ENCODE measurements at regions not wholly inside any gene's neighbourhood (a gene's known extent, or its start where the extent isn't known, plus 50 kb on each side); places are given as distances from the start of the nearest gene placed in this dataset.
A peak's percentile ranks its signal among the peaks of the same experiment; 100 is the strongest.
"Not testable (repeated sequence)": the region's sequence is repeated elsewhere in the genome, so short reads cannot be mapped to it uniquely, and the experiment has no call there.

GRCh38 chr16:29297144-29297808 is 109.2 kb downstream of the NPIPB11 start:
- not testable (repeated sequence) for H3K27me3 Mint-ChIP-seq, DNase-seq, H3K9me3 Mint-ChIP-seq, H3K27ac Mint-ChIP-seq, ATAC-seq, H3K4me3 Mint-ChIP-seq
- peaks cover 11% of the 10 kb centered on the region for H3K4me1 Mint-ChIP-seq

GRCh38 chr16:29296176-29296575 is 110.3 kb downstream of the NPIPB11 start:
- H3K9me3 Mint-ChIP-seq, ATAC-seq, DNase-seq, H3K27ac Mint-ChIP-seq, H3K27me3 Mint-ChIP-seq, H3K4me3 Mint-ChIP-seq: not testable (repeated sequence)
- H3K4me1 Mint-ChIP-seq: peaks cover 15% of the 10 kb centered on the region

- not testable (repeated sequence) for H3K4me3 Mint-ChIP-seq, H3K27ac Mint-ChIP-seq, ATAC-seq, H3K27me3 Mint-ChIP-seq, H3K9me3 Mint-ChIP-seq, DNase-seq
- peaks cover 18% of the 10 kb centered on the region for H3K4me1 Mint-ChIP-seq
Measured at GRCh38 chr16:29294951-29295795, 111.3 kb downstream of the NPIPB11 start.

GRCh38 chr16:29294400-29294933 is 112.0 kb downstream of the NPIPB11 start:
- not testable (repeated sequence) for H3K27me3 Mint-ChIP-seq, H3K9me3 Mint-ChIP-seq, H3K4me3 Mint-ChIP-seq, ATAC-seq, DNase-seq, H3K27ac Mint-ChIP-seq
- H3K4me1 Mint-ChIP-seq: peaks cover 14% of the 10 kb centered on the region

GRCh38 chr16:29293545-29293944 is 113.0 kb downstream of the NPIPB11 start:
- DNase-seq, H3K9me3 Mint-ChIP-seq, H3K4me3 Mint-ChIP-seq, ATAC-seq, H3K27ac Mint-ChIP-seq, H3K27me3 Mint-ChIP-seq: not testable (repeated sequence)
- peaks cover 14% of the 10 kb centered on the region for H3K4me1 Mint-ChIP-seq

- H3K27ac Mint-ChIP-seq, H3K9me3 Mint-ChIP-seq, H3K4me3 Mint-ChIP-seq, ATAC-seq, DNase-seq, H3K27me3 Mint-ChIP-seq: not testable (repeated sequence)
- H3K4me1 Mint-ChIP-seq: peaks cover 14% of the 10 kb centered on the region
Measured at GRCh38 chr16:29292952-29293471, 113.5 kb downstream of the NPIPB11 start.

- not testable (repeated sequence) for H3K9me3 Mint-ChIP-seq, DNase-seq, ATAC-seq, H3K4me3 Mint-ChIP-seq, H3K27me3 Mint-ChIP-seq
- Mint-ChIP-seq H3K4me1 (peaks cover 14% of the 10 kb centered on the region), H3K27ac (peak overlapping the region in 1 of 2 donors; percentile 54)
Measured at GRCh38 chr16:29291329-29292271, 114.9 kb downstream of the NPIPB11 start.

GRCh38 chr16:29290631-29291247 is 115.8 kb downstream of the NPIPB11 start:
- Mint-ChIP-seq H3K9me3 (no peaks in the 10 kb centered on the region), H3K27ac (peak overlapping the region; percentile 58 to 88), H3K27me3 (no peaks in the 10 kb centered on the region), H3K4me3 (peak overlapping the region in 1 of 2 donors; percentile 66), H3K4me1 (peaks cover 15% of the 10 kb centered on the region)
- DNase-seq (peak; percentile 50 to 66), ATAC-seq (peak; percentile 89)

GRCh38 chr16:29289516-29290239 is 116.8 kb downstream of the NPIPB11 start:
- H3K9me3 Mint-ChIP-seq, H3K4me3 Mint-ChIP-seq, H3K27me3 Mint-ChIP-seq, ATAC-seq, DNase-seq, H3K27ac Mint-ChIP-seq: not testable (repeated sequence)
- peaks cover 24% of the 10 kb centered on the region for H3K4me1 Mint-ChIP-seq

GRCh38 chr16:29288711-29289474 is 117.6 kb downstream of the NPIPB11 start:
- ATAC-seq, DNase-seq, H3K4me3 Mint-ChIP-seq, H3K9me3 Mint-ChIP-seq, H3K27me3 Mint-ChIP-seq: not testable (repeated sequence)
- Mint-ChIP-seq H3K27ac (peak overlapping the region in 1 of 2 donors; percentile 42), H3K4me1 (peaks cover 28% of the 10 kb centered on the region)

GRCh38 chr16:29287871-29288535 is 118.5 kb downstream of the NPIPB11 start:
- not testable (repeated sequence) for H3K4me3 Mint-ChIP-seq, H3K9me3 Mint-ChIP-seq, ATAC-seq, DNase-seq, H3K27me3 Mint-ChIP-seq
- peak overlapping the region; percentile 12 to 86 for H3K27ac Mint-ChIP-seq
- H3K4me1 Mint-ChIP-seq: peaks cover 28% of the 10 kb centered on the region

- H3K4me3 Mint-ChIP-seq, ATAC-seq, H3K27me3 Mint-ChIP-seq, H3K9me3 Mint-ChIP-seq, H3K27ac Mint-ChIP-seq, DNase-seq: not testable (repeated sequence)
- peaks cover 28% of the 10 kb centered on the region for H3K4me1 Mint-ChIP-seq
Measured at GRCh38 chr16:29287246-29287645, 119.3 kb downstream of the NPIPB11 start.

- H3K4me3 Mint-ChIP-seq, DNase-seq, ATAC-seq, H3K27ac Mint-ChIP-seq, H3K27me3 Mint-ChIP-seq, H3K9me3 Mint-ChIP-seq: not testable (repeated sequence)
- H3K4me1 Mint-ChIP-seq: peaks cover 28% of the 10 kb centered on the region
Measured at GRCh38 chr16:29286796-29287195, 119.7 kb downstream of the NPIPB11 start.
